SK-N-MC (cell line): ENCODE measurements at regions not wholly inside any gene's neighbourhood (a gene's known extent, or its start where the extent isn't known, plus 50 kb on each side); places are given as distances from the start of the nearest gene placed in this dataset.

Experiments
- DNase-seq: peaks from one replicate; pipeline ENCODE4 v3.0.0-alpha.2; 2011; ENCODE audit warnings: low read depth, low spot score
- H3K27ac ChIP-seq: fragments of 200-600 bp; sonication (generic); 2 replicates; pipeline ENCODE4 v1.5.1; 2016; ENCODE audit warnings: mixed run types
- H3K36me3 ChIP-seq: fragments of 200-600 bp; sonication (generic); 2 replicates; pipeline ENCODE4 v1.6.1; 2017; ENCODE audit warnings: antibody characterized with exemption, low read length, mixed read lengths; ENCODE audit not compliant: insufficient read depth
- H3K4me3 ChIP-seq: fragments of 200-600 bp; sonication (generic); 2 replicates; pipeline ENCODE4 v1.5.1; 2016
- H3K9ac ChIP-seq: fragments of 200-600 bp; sonication (generic); 2 replicates; pipeline ENCODE4 v1.8.0; 2017; ENCODE audit warnings: mixed run types, mixed read lengths; ENCODE audit not compliant: insufficient read length
- H3K9me3 ChIP-seq: fragments of 200-600 bp; sonication (generic); 2 replicates; pipeline ENCODE4 v1.6.1; 2017; ENCODE audit warnings: low read depth, mild to moderate bottlenecking, antibody characterized with exemption, low read length, moderate library complexity, mixed read lengths
- EZH2 ChIP-seq: fragments of 200-600 bp; sonication (generic); IDR thresholded peaks from one replicate; pipeline ENCODE4 v1.6.1; 2017; ENCODE audit warnings: antibody characterized with exemption
- FOXP2 ChIP-seq: optimal IDR thresholded peaks from 2 replicates; pipeline ENCODE3; 2011; ENCODE audit warnings: mild to moderate bottlenecking, moderate library complexity; ENCODE audit not compliant: insufficient read depth; ENCODE audit errors: extremely low read length, control extremely low read depth
- POLR2AphosphoS5 ChIP-seq: IDR thresholded peaks from 2 replicates; pipeline ENCODE4 v1.6.1; 2012; ENCODE audit warnings: mild to moderate bottlenecking, low read depth, low read length, borderline replicate concordance

DNA sequence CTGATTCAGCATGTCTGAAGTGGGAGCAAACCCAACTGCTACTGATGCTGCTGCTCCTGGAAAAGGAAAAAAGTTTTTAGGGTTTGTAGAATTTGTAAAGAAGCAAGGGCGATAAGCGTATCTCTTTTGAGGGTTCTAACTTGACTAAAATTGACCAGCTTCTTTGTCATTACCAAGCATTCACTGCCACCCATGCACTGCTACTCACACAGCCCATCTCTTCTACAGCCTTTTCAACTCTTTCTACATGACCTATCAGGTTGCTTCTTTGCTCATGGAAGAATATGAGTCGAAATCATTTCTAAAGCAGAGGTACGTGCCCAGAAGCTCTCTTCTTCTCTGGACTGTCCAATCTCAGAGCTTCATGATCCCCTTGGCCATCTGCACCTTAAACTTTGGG, 570.9 kb downstream of the EPHA7 start:
- Histone ChIP-seq H3K9me3 (no peaks in the 10 kb centered on the region), H3K36me3 (no peaks in the 10 kb centered on the region), H3K9ac (no peak overlapping the region), H3K27ac (no peak overlapping the region), H3K4me3 (no peak overlapping the region)
- TF ChIP-seq FOXP2 (no peak), EZH2 (no peak), POLR2AphosphoS5 (no peak)
- DNase-seq = no peak

- no peak overlapping the region for H3K27ac ChIP-seq
- no peak overlapping the region for H3K9ac ChIP-seq
- H3K4me3 ChIP-seq = no peak overlapping the region
- no peaks in the 10 kb centered on the region for H3K9me3 ChIP-seq
- TF ChIP-seq EZH2 (no peak), FOXP2 (no peak), POLR2AphosphoS5 (no peak)
- H3K36me3 ChIP-seq = no peaks in the 10 kb centered on the region
- no peak for DNase-seq
Measured at GRCh38 chr6:92847988-92848387, 571.4 kb downstream of the EPHA7 start.

- Histone ChIP-seq H3K4me3 (no peak overlapping the region), H3K9ac (no peak overlapping the region), H3K36me3 (no peaks in the 10 kb centered on the region), H3K27ac (no peak overlapping the region), H3K9me3 (no peaks in the 10 kb centered on the region)
- DNase-seq = no peak
- TF ChIP-seq EZH2 (no peak), FOXP2 (no peak), POLR2AphosphoS5 (no peak)
Measured at GRCh38 chr6:92840246-92840930, 579.0 kb downstream of the EPHA7 start.

- Histone ChIP-seq H3K9me3 (no peaks in the 10 kb centered on the region), H3K27ac (no peak overlapping the region), H3K9ac (no peak overlapping the region), H3K4me3 (no peak overlapping the region), H3K36me3 (no peaks in the 10 kb centered on the region)
- no peak for DNase-seq
- no peak for TF ChIP-seq FOXP2
Measured at GRCh38 chr6:92828788-92829187, 590.6 kb downstream of the EPHA7 start.

DNA sequence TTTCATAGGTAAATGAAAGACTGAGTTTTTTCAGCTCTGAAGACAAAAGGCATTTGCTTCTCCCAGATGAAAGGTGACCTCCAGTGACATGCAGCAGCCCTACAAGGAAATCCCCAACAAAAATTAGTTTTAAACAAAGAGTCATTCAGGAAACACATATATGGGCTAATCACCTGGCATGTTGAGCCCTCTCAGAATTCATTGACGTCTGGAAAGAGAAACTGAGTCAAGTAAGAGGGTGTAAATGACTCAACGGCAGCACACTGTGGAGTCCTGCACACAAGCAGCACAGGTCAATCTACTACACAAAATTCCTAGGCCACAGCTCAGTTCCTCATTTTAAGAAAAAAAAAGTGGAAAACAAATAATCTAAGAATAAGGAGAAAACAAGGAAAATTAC, 592.3 kb downstream of the EPHA7 start:
- H3K27ac ChIP-seq = no peak overlapping the region
- TF ChIP-seq FOXP2 = no peak
- no peak for TF ChIP-seq EZH2
- no peak for TF ChIP-seq POLR2AphosphoS5
- no peaks in the 10 kb centered on the region for H3K36me3 ChIP-seq
- no peak for DNase-seq
- H3K9ac ChIP-seq = no peak overlapping the region
- H3K9me3 ChIP-seq = no peaks in the 10 kb centered on the region
- no peak overlapping the region for H3K4me3 ChIP-seq

GRCh38 chr6:92826633-92827032, 592.7 kb downstream of the EPHA7 start:
- no peak overlapping the region for H3K9ac ChIP-seq
- no peaks in the 10 kb centered on the region for H3K36me3 ChIP-seq
- no peak overlapping the region for H3K4me3 ChIP-seq
- no peaks in the 10 kb centered on the region for H3K9me3 ChIP-seq
- no peak overlapping the region for H3K27ac ChIP-seq
- TF ChIP-seq POLR2AphosphoS5 (no peak), EZH2 (no peak), FOXP2 (no peak)
- no peak for DNase-seq

- Histone ChIP-seq H3K36me3 (no peaks in the 10 kb centered on the region), H3K27ac (no peak overlapping the region), H3K9me3 (no peaks in the 10 kb centered on the region), H3K9ac (no peak overlapping the region), H3K4me3 (no peak overlapping the region)
- no peak for TF ChIP-seq POLR2AphosphoS5
- TF ChIP-seq EZH2 = no peak
- no peak for TF ChIP-seq FOXP2
- DNase-seq = no peak
Measured at GRCh38 chr6:92822222-92822621, 597.1 kb downstream of the EPHA7 start.

GRCh38 chr6:92820601-92821000, 598.8 kb downstream of the EPHA7 start:
- TF ChIP-seq POLR2AphosphoS5 (no peak), FOXP2 (no peak), EZH2 (no peak)
- no peak overlapping the region for H3K27ac ChIP-seq

DNA sequence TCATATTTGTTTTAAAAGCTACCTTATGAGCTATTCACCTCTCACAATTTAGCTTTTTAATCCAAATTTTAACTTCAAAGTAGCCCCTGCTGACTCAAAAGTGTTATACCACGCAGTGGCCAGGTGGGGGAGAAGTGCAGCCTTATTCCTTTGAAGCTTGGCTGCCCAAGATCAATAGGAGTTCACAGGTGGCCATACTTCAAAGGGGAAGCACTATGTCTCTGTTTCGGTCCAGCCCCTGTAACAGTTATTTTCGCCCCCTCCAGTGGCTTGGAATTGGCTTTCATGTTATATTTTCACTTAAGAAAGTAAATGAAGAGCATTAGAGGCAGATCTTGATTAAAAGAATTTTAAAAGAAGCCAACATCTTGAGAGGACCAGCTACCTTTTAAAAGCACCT, 608.4 kb downstream of the EPHA7 start:
- Histone ChIP-seq H3K36me3 (no peaks in the 10 kb centered on the region), H3K27ac (no peak overlapping the region), H3K4me3 (no peak overlapping the region), H3K9ac (no peak overlapping the region), H3K9me3 (no peaks in the 10 kb centered on the region)
- no peak for DNase-seq
- TF ChIP-seq EZH2 (no peak), POLR2AphosphoS5 (no peak), FOXP2 (no peak)

More at GRCh38 chr6:92820601-92821000, 598.8 kb downstream of the EPHA7 start:
- H3K36me3 ChIP-seq = no peaks in the 10 kb centered on the region
- H3K9ac ChIP-seq = no peak overlapping the region
- DNase-seq = no peak
- no peak overlapping the region for H3K4me3 ChIP-seq
- no peaks in the 10 kb centered on the region for H3K9me3 ChIP-seq
